K562 (cell line): ENCODE measurements at regions not wholly inside any gene's neighbourhood (a gene's known extent, or its start where the extent isn't known, plus 50 kb on each side); places are given as distances from the start of the nearest gene placed in this dataset.

Experiments
- MYC ChIP-seq, 2 experiments: fragments of 250-450 bp in 1 of 2; sonication (Bioruptor Pico) in 1 of 2; IDR thresholded peaks; 2 replicates each; pipeline versions ENCODE4 v1.5.1 to v1.6.1; 2012 to 2021; ENCODE audit warnings: low read depth in 2 of 2, borderline replicate concordance in 1 of 2, improper control_type of control experiment in 1 of 2, low read length in 1 of 2, mild to moderate bottlenecking in 1 of 2, moderate library complexity in 1 of 2
- NONO ChIP-seq, 2 experiments: fragments of 200-400 bp in 1 of 2; fragments of 450-650 bp in 1 of 2; formaldehyde crosslinking in 1 of 2; IDR thresholded peaks; 2 replicates each; pipeline ENCODE4 v1.6.1; 2017; ENCODE audit warnings: low read depth in 2 of 2, mild to moderate bottlenecking in 2 of 2, moderate library complexity in 2 of 2, low read length in 1 of 2
- TF ChIP-seq, protein P1 (sequence below): fragments of 250-450 bp; sonication (Bioruptor Pico); IDR thresholded peaks from 2 replicates; pipeline ENCODE4 v1.4.0; 2020
- TF ChIP-seq, protein P2 (sequence below): sonication (generic); formaldehyde crosslinking; IDR thresholded peaks from 2 replicates; pipeline ENCODE4 v1.9.0; 2022; ENCODE audit warnings: mild to moderate bottlenecking, missing genetic modification reagents

GRCh38 chr12:89213747-89214146 is 138.6 kb downstream of the DUSP6 start (continued):
- TF ChIP-seq, protein P1, sequence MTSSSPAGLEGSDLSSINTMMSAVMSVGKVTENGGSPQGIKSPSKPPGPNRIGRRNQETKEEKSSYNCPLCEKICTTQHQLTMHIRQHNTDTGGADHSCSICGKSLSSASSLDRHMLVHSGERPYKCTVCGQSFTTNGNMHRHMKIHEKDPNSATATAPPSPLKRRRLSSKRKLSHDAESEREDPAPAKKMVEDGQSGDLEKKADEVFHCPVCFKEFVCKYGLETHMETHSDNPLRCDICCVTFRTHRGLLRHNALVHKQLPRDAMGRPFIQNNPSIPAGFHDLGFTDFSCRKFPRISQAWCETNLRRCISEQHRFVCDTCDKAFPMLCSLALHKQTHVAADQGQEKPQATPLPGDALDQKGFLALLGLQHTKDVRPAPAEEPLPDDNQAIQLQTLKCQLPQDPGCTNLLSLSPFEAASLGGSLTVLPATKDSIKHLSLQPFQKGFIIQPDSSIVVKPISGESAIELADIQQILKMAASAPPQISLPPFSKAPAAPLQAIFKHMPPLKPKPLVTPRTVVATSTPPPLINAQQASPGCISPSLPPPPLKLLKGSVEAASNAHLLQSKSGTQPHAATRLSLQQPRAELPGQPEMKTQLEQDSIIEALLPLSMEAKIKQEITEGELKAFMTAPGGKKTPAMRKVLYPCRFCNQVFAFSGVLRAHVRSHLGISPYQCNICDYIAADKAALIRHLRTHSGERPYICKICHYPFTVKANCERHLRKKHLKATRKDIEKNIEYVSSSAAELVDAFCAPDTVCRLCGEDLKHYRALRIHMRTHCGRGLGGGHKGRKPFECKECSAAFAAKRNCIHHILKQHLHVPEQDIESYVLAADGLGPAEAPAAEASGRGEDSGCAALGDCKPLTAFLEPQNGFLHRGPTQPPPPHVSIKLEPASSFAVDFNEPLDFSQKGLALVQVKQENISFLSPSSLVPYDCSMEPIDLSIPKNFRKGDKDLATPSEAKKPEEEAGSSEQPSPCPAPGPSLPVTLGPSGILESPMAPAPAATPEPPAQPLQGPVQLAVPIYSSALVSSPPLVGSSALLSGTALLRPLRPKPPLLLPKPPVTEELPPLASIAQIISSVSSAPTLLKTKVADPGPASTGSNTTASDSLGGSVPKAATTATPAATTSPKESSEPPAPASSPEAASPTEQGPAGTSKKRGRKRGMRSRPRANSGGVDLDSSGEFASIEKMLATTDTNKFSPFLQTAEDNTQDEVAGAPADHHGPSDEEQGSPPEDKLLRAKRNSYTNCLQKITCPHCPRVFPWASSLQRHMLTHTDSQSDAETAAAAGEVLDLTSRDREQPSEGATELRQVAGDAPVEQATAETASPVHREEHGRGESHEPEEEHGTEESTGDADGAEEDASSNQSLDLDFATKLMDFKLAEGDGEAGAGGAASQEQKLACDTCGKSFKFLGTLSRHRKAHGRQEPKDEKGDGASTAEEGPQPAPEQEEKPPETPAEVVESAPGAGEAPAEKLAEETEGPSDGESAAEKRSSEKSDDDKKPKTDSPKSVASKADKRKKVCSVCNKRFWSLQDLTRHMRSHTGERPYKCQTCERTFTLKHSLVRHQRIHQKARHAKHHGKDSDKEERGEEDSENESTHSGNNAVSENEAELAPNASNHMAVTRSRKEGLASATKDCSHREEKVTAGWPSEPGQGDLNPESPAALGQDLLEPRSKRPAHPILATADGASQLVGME: no peak
- TF ChIP-seq MYC (IDR thresholded peaks at IDR 0.05; ENCODE audit: low read depth, low read length) (no peak), MYC (CRISPR knock-in tag; IDR thresholded peaks at IDR 0.05; ENCODE audit: borderline replicate concordance, low read depth) (no peak), NONO (IDR thresholded peaks at IDR 0.05; ENCODE audit: low read depth in 2 of 2, low read length in 1 of 2) (no peak)
- TF ChIP-seq, protein P2, sequence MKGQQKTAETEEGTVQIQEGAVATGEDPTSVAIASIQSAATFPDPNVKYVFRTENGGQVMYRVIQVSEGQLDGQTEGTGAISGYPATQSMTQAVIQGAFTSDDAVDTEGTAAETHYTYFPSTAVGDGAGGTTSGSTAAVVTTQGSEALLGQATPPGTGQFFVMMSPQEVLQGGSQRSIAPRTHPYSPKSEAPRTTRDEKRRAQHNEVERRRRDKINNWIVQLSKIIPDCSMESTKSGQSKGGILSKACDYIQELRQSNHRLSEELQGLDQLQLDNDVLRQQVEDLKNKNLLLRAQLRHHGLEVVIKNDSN (CRISPR knock-in tag): no peak
- TF ChIP-seq, all 486 proteins: peak for 0
